ENCODE measurements at regions not wholly inside any gene's neighbourhood (a gene's known extent, or its start where the extent isn't known, plus 50 kb on each side); places are given as distances from the start of the nearest gene placed in this dataset.

DNA sequence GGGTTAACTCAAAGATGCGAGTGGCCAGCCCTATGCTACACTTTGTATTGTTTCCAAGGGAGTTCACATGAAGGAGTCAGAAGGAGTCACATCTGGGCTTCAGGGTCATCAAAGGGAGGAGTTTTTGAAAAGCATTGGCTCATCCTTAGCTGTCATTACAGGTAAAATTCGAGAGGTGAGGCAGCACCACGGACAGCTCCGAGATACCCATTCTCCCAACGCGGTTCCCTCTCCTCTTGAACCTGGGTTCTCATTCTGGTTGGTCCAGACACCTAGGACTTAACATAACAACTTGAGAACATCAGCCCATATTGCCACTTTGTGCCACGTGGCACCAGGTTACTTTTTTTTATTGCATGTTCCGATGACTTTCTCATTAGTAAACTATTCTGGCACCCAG is 768.6 kb downstream of the NLGN4Y start:
- ChIA-PET POLR2A (no interaction called here), CTCF (no interaction called here)
- no peaks in the 10 kb centered on the region for H3K4me1 ChIP-seq (ENCODE audit: control extremely low read depth in 1 of 4, control insufficient read depth in 4 of 4, insufficient read depth in 4 of 4, low read length in 3 of 4)
- no peaks in the 10 kb centered on the region for H3K36me3 ChIP-seq (ENCODE audit: control insufficient read depth in 4 of 4, insufficient read depth in 4 of 4, low read length in 3 of 4)
- DNase-seq = no peak
- WGBS (ENCODE audit: insufficient coverage) = no CpG with 5 or more reads among the region's 8 CpGs
- no peaks in the 10 kb centered on the region for H3K9me3 ChIP-seq (ENCODE audit: control extremely low read depth in 1 of 5, control insufficient read depth in 4 of 5, insufficient read depth in 2 of 5, low read depth in 1 of 5, low read length in 4 of 5)
- no peak overlapping the region for H3K27ac ChIP-seq (ENCODE audit: insufficient read depth in 1 of 2, low read depth in 1 of 2, low read length in 2 of 2, poor library complexity in 1 of 2, severe bottlenecking in 2 of 2)
- H3K4me3 ChIP-seq (ENCODE audit: control insufficient read depth in 1 of 7, extremely low read depth in 1 of 7, insufficient read depth in 4 of 7, low read depth in 2 of 7, low read length in 6 of 7) = no peak overlapping the region
- no peaks in the 10 kb centered on the region for H3K27me3 ChIP-seq (replicated peaks in 2 of 5; ENCODE audit: control insufficient read depth in 4 of 5, insufficient read depth in 5 of 5, low read length in 4 of 5)

DNA sequence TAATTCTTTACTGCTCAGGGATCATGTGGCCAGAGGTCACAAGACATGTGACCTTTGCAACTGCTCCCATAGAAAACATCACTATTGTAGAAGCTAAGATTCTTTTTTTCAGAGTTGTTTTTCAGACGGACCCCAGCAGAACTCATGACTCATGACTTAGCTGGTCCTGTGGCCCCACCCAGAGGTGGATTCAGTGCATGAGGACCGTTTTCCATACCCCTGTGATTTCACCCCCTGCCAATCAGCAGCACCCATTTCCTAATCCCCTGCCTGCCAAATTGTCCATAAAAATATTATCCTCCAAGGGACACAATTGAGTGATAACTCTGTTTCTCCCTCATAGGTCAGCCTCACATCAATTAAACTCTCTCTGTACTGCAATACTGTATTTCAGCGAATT is 777.5 kb downstream of the NLGN4Y start:
- no CpG with 5 or more reads among the region's 3 CpGs for WGBS (ENCODE audit: insufficient coverage)
- POLR2A ChIA-PET = no interaction called here

DNA sequence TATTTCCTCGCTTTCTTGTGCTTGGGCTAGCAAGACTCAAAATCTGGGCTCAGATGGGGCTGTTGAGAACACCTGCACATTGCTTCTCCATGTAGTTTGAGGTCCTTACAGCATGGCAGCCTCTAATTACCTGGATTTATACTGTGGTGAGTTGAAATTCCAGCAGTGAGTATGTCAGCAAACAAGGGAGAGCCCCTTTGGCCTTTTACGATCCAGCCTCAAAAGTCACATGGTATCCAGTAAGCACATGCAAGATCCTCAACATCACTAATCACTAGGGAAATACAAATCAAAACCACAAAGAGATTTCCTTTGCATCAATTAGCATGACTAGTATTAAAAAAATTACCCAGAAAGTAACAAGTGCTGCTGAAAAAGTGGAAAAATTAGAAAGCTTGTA is 787.8 kb downstream of the NLGN4Y start:
- no peak overlapping the region for H3K27ac ChIP-seq (ENCODE audit: insufficient read depth in 1 of 2, low read depth in 1 of 2, low read length in 2 of 2, poor library complexity in 1 of 2, severe bottlenecking in 2 of 2)
- H3K4me1 ChIP-seq (ENCODE audit: control extremely low read depth in 1 of 4, control insufficient read depth in 4 of 4, insufficient read depth in 4 of 4, low read length in 3 of 4) = no peaks in the 10 kb centered on the region
- ChIA-PET CTCF (no interaction called here), POLR2A (no interaction called here)
- no peak overlapping the region for H3K4me3 ChIP-seq (ENCODE audit: control insufficient read depth in 1 of 7, extremely low read depth in 1 of 7, insufficient read depth in 4 of 7, low read depth in 2 of 7, low read length in 6 of 7)
- no peaks in the 10 kb centered on the region for H3K27me3 ChIP-seq (replicated peaks in 2 of 5; ENCODE audit: control insufficient read depth in 4 of 5, insufficient read depth in 5 of 5, low read length in 4 of 5)
- no peak for DNase-seq
- H3K36me3 ChIP-seq (ENCODE audit: control insufficient read depth in 4 of 4, insufficient read depth in 4 of 4, low read length in 3 of 4) = no peaks in the 10 kb centered on the region
- H3K9me3 ChIP-seq (ENCODE audit: control extremely low read depth in 1 of 5, control insufficient read depth in 4 of 5, insufficient read depth in 2 of 5, low read depth in 1 of 5, low read length in 4 of 5) = no peaks in the 10 kb centered on the region
- WGBS (ENCODE audit: insufficient coverage) = no CpG with 5 or more reads among the region's 2 CpGs

More for the DNA sequence above, 777.5 kb downstream of the NLGN4Y start:
- Histone ChIP-seq H3K9me3 (ENCODE audit: control extremely low read depth in 1 of 5, control insufficient read depth in 4 of 5, insufficient read depth in 2 of 5, low read depth in 1 of 5, low read length in 4 of 5) (no peaks in the 10 kb centered on the region), H3K36me3 (ENCODE audit: control insufficient read depth in 4 of 4, insufficient read depth in 4 of 4, low read length in 3 of 4) (no peaks in the 10 kb centered on the region), H3K27ac (ENCODE audit: insufficient read depth in 1 of 2, low read depth in 1 of 2, low read length in 2 of 2, poor library complexity in 1 of 2, severe bottlenecking in 2 of 2) (no peak overlapping the region), H3K4me1 (ENCODE audit: control extremely low read depth in 1 of 4, control insufficient read depth in 4 of 4, insufficient read depth in 4 of 4, low read length in 3 of 4) (no peaks in the 10 kb centered on the region), H3K4me3 (ENCODE audit: control insufficient read depth in 1 of 7, extremely low read depth in 1 of 7, insufficient read depth in 4 of 7, low read depth in 2 of 7, low read length in 6 of 7) (no peak overlapping the region), H3K27me3 (replicated peaks in 2 of 5; ENCODE audit: control insufficient read depth in 4 of 5, insufficient read depth in 5 of 5, low read length in 4 of 5) (no peaks in the 10 kb centered on the region)
- CTCF ChIA-PET = no interaction called here
- DNase-seq = no peak

DNA sequence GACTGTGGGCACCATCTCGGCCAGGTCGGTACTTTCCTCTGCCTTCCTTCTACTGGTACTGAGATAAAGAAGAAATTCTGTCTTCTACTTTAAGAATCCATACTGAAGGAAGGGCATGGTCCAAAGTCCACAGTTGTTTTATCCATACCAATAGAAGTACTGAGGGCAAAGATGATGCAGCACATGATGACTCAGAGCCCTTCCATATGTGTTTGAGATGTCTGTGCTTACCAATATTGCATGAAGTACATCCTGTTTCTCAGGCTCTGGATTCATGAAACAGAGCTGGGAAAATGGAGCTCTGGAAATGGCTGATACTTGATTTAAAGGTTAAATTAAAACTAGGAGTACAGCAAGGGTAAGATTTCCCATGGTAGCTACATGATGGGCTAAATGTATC is 799.9 kb downstream of the NLGN4Y start:
- Histone ChIP-seq H3K9me3 (ENCODE audit: control extremely low read depth in 1 of 5, control insufficient read depth in 4 of 5, insufficient read depth in 2 of 5, low read depth in 1 of 5, low read length in 4 of 5) (no peaks in the 10 kb centered on the region), H3K4me3 (ENCODE audit: control insufficient read depth in 1 of 7, extremely low read depth in 1 of 7, insufficient read depth in 4 of 7, low read depth in 2 of 7, low read length in 6 of 7) (no peak overlapping the region), H3K36me3 (ENCODE audit: control insufficient read depth in 4 of 4, insufficient read depth in 4 of 4, low read length in 3 of 4) (no peaks in the 10 kb centered on the region), H3K4me1 (ENCODE audit: control extremely low read depth in 1 of 4, control insufficient read depth in 4 of 4, insufficient read depth in 4 of 4, low read length in 3 of 4) (no peaks in the 10 kb centered on the region), H3K27ac (ENCODE audit: insufficient read depth in 1 of 2, low read depth in 1 of 2, low read length in 2 of 2, poor library complexity in 1 of 2, severe bottlenecking in 2 of 2) (no peak overlapping the region), H3K27me3 (replicated peaks in 2 of 5; ENCODE audit: control insufficient read depth in 4 of 5, insufficient read depth in 5 of 5, low read length in 4 of 5) (no peaks in the 10 kb centered on the region)
- DNase-seq = no peak
- POLR2A ChIA-PET = no interaction called here
- no CpG with 5 or more reads among the region's 2 CpGs for WGBS (ENCODE audit: insufficient coverage)
- CTCF ChIA-PET = no interaction called here

DNA sequence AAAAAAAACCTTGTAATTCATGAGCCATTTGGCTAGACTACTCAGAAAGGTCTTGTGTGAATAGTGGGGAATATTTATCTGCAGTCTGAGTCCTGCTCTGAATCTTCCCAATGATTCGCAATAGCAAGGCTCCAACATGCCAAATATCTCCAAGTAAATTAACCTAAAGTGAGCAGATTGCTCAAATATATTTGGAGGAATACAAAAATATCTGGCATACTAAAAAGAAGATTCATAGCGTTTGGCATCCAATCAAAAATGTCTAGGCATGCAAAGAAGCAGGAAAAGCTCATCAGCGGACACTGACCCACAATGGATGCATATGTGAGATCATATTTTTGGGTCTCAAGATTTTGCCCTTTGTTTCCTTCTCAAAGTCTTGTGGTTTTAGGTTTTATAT is 800.9 kb downstream of the NLGN4Y start:
- H3K27ac ChIP-seq (ENCODE audit: insufficient read depth in 1 of 2, low read depth in 1 of 2, low read length in 2 of 2, poor library complexity in 1 of 2, severe bottlenecking in 2 of 2) = no peak overlapping the region
- DNase-seq = no peak
- ChIA-PET CTCF (interaction anchor here (0.6 kb wide), 1 partner anchor 11 kb away, joined by 3 read pairs; no protein-coding TSS in a partner anchor), POLR2A (no interaction called here)
- no peaks in the 10 kb centered on the region for H3K4me1 ChIP-seq (ENCODE audit: control extremely low read depth in 1 of 4, control insufficient read depth in 4 of 4, insufficient read depth in 4 of 4, low read length in 3 of 4)
- H3K27me3 ChIP-seq (replicated peaks in 2 of 5; ENCODE audit: control insufficient read depth in 4 of 5, insufficient read depth in 5 of 5, low read length in 4 of 5) = no peaks in the 10 kb centered on the region
- no peaks in the 10 kb centered on the region for H3K9me3 ChIP-seq (ENCODE audit: control extremely low read depth in 1 of 5, control insufficient read depth in 4 of 5, insufficient read depth in 2 of 5, low read depth in 1 of 5, low read length in 4 of 5)
- no CpG with 5 or more reads among the region's 3 CpGs for WGBS (ENCODE audit: insufficient coverage)
- H3K4me3 ChIP-seq (ENCODE audit: control insufficient read depth in 1 of 7, extremely low read depth in 1 of 7, insufficient read depth in 4 of 7, low read depth in 2 of 7, low read length in 6 of 7) = no peak overlapping the region
- no peaks in the 10 kb centered on the region for H3K36me3 ChIP-seq (ENCODE audit: control insufficient read depth in 4 of 4, insufficient read depth in 4 of 4, low read length in 3 of 4)

DNA sequence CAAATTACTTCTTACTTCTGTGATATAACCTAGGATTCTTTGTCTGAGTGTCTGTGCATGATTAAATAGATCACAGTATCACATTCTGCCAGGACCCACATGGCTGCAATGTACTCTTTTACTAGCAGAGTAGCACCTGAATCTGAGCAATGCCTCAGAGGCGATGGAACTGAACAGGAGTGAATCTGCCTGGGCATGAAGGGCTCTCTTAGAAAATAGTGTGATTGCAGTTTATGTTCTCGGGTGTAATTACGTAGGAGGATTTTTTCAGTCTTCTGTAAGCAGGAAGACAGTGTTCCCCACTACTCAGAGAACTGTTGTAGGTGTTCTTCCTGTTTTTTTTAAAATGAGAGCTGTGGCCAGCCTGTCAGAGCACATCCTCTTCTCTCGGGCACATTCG is 802.3 kb downstream of the NLGN4Y start:
- Histone ChIP-seq H3K4me1 (ENCODE audit: control extremely low read depth in 1 of 4, control insufficient read depth in 4 of 4, insufficient read depth in 4 of 4, low read length in 3 of 4) (no peaks in the 10 kb centered on the region), H3K27me3 (replicated peaks in 2 of 5; ENCODE audit: control insufficient read depth in 4 of 5, insufficient read depth in 5 of 5, low read length in 4 of 5) (no peaks in the 10 kb centered on the region), H3K4me3 (ENCODE audit: control insufficient read depth in 1 of 7, extremely low read depth in 1 of 7, insufficient read depth in 4 of 7, low read depth in 2 of 7, low read length in 6 of 7) (no peak overlapping the region), H3K36me3 (ENCODE audit: control insufficient read depth in 4 of 4, insufficient read depth in 4 of 4, low read length in 3 of 4) (no peaks in the 10 kb centered on the region), H3K9me3 (ENCODE audit: control extremely low read depth in 1 of 5, control insufficient read depth in 4 of 5, insufficient read depth in 2 of 5, low read depth in 1 of 5, low read length in 4 of 5) (no peaks in the 10 kb centered on the region), H3K27ac (ENCODE audit: insufficient read depth in 1 of 2, low read depth in 1 of 2, low read length in 2 of 2, poor library complexity in 1 of 2, severe bottlenecking in 2 of 2) (no peak overlapping the region)
- ChIA-PET POLR2A (no interaction called here), CTCF (no interaction called here)
- no CpG with 5 or more reads among the region's 5 CpGs for WGBS (ENCODE audit: insufficient coverage)
- no peak for DNase-seq

DNA sequence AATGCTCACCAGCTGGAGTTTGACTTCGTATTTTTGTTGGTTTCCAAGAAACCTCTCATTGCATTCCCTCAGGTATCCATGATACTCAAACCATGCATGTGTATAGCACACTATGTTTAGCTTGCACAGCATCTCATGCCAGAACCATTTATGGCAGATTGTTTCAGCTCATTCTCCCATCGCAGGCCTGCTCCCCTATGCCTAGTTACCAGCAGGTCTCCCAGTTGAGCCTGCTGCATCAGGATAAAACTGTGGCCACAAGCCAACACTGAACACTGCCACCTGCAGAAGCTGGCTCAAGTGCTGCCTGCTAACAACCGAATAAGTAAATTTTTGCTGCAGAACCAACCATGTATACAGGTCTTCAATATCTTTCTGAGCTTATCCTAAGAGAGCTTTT is 804.5 kb downstream of the NLGN4Y start:
- no CpG with 5 or more reads among the region's 3 CpGs for WGBS (ENCODE audit: insufficient coverage)
- H3K36me3 ChIP-seq (ENCODE audit: control insufficient read depth in 4 of 4, insufficient read depth in 4 of 4, low read length in 3 of 4) = no peaks in the 10 kb centered on the region
- no peak overlapping the region for H3K27ac ChIP-seq (ENCODE audit: insufficient read depth in 1 of 2, low read depth in 1 of 2, low read length in 2 of 2, poor library complexity in 1 of 2, severe bottlenecking in 2 of 2)
- H3K9me3 ChIP-seq (ENCODE audit: control extremely low read depth in 1 of 5, control insufficient read depth in 4 of 5, insufficient read depth in 2 of 5, low read depth in 1 of 5, low read length in 4 of 5) = no peaks in the 10 kb centered on the region
- POLR2A ChIA-PET = no interaction called here
- no peak for DNase-seq
- H3K4me1 ChIP-seq (ENCODE audit: control extremely low read depth in 1 of 4, control insufficient read depth in 4 of 4, insufficient read depth in 4 of 4, low read length in 3 of 4) = no peaks in the 10 kb centered on the region
- CTCF ChIA-PET = no interaction called here
- no peaks in the 10 kb centered on the region for H3K27me3 ChIP-seq (replicated peaks in 2 of 5; ENCODE audit: control insufficient read depth in 4 of 5, insufficient read depth in 5 of 5, low read length in 4 of 5)
- H3K4me3 ChIP-seq (ENCODE audit: control insufficient read depth in 1 of 7, extremely low read depth in 1 of 7, insufficient read depth in 4 of 7, low read depth in 2 of 7, low read length in 6 of 7) = no peak overlapping the region

DNA sequence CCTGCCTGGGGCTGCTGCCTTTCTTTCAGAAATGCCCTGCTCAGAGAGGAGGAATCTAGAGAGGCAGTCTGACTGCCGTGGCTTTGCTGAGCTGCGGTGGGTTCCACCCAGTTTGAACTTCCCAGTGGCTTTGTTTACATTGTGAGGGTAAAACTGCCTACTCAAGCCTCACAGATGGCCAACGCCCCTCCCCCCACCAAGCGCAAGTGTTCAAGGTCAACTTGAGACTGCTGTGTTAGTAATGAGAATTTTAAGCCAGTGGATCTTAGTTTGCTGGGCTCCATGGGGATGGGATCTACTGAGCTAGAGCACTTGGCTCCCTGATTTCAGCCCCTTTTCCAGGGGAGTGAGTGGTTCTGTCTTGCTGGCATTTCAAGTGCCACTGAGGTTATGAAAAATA is 819.2 kb downstream of the NLGN4Y start:
- no peaks in the 10 kb centered on the region for H3K36me3 ChIP-seq (ENCODE audit: control insufficient read depth in 4 of 4, insufficient read depth in 4 of 4, low read length in 3 of 4)
- CTCF ChIA-PET = no interaction called here
- H3K4me3 ChIP-seq (ENCODE audit: control insufficient read depth in 1 of 7, extremely low read depth in 1 of 7, insufficient read depth in 4 of 7, low read depth in 2 of 7, low read length in 6 of 7) = no peak overlapping the region
- no peak for DNase-seq
- H3K27me3 ChIP-seq (replicated peaks in 2 of 5; ENCODE audit: control insufficient read depth in 4 of 5, insufficient read depth in 5 of 5, low read length in 4 of 5) = no peaks in the 10 kb centered on the region
- no CpG with 5 or more reads among the region's 4 CpGs for WGBS (ENCODE audit: insufficient coverage)
- H3K9me3 ChIP-seq (ENCODE audit: control extremely low read depth in 1 of 5, control insufficient read depth in 4 of 5, insufficient read depth in 2 of 5, low read depth in 1 of 5, low read length in 4 of 5) = no peaks in the 10 kb centered on the region
- H3K4me1 ChIP-seq (ENCODE audit: control extremely low read depth in 1 of 4, control insufficient read depth in 4 of 4, insufficient read depth in 4 of 4, low read length in 3 of 4) = no peaks in the 10 kb centered on the region
- POLR2A ChIA-PET = no interaction called here
- H3K27ac ChIP-seq (ENCODE audit: insufficient read depth in 1 of 2, low read depth in 1 of 2, low read length in 2 of 2, poor library complexity in 1 of 2, severe bottlenecking in 2 of 2) = no peak overlapping the region
